Activated CD8-positive, alpha-beta memory T cell treated with anti-CD3 and anti-CD28 coated beads, Interleukin-2, amount 10 ng/mL, durations not matched to agents 7 days and 5 days (primary cell): ENCODE measurements at regions not wholly inside any gene's neighbourhood (a gene's known extent, or its start where the extent isn't known, plus 50 kb on each side); places are given as distances from the start of the nearest gene placed in this dataset.
"Not testable (repeated sequence)": the region's sequence is repeated elsewhere in the genome, so short reads cannot be mapped to it uniquely, and the experiment has no call there.

Experiments used
- ATAC-seq: fragments of 150-1000 bp; cut with Tn5 transposase; one replicate; pipeline ENCODE4 v1.10.0; 2021; ENCODE audit warnings: moderate library complexity
- CTCF ChIA-PET: fragments of 350-600 bp; sonication (Branson Sonifier 250); formaldehyde crosslinking; loops from one replicate; lab custom pipeline; 2021; ENCODE audit warnings: antibody characterized with exemption; lab: Charles Lee
- DNase-seq: peaks from one replicate; pipeline ENCODE4 v3.0.0-alpha.2; 2020
- H3K27ac Mint-ChIP-seq: one replicate; pipeline ENCODE4 v1.8.0; 2021; ENCODE audit warnings: mild to moderate bottlenecking, mixed read lengths
- H3K27me3 Mint-ChIP-seq: one replicate; pipeline ENCODE4 v1.8.0; 2021; ENCODE audit warnings: mixed read lengths
- H3K36me3 Mint-ChIP-seq: one replicate; pipeline ENCODE4 v1.8.0; 2021; ENCODE audit warnings: mild to moderate bottlenecking, mixed read lengths
- H3K4me1 Mint-ChIP-seq: one replicate; pipeline ENCODE4 v1.8.0; 2021; ENCODE audit warnings: mixed read lengths
- H3K4me3 Mint-ChIP-seq: one replicate; pipeline ENCODE4 v1.8.0; 2021; ENCODE audit warnings: mild to moderate bottlenecking, moderate library complexity, mixed read lengths
- H3K9me3 Mint-ChIP-seq: one replicate; pipeline ENCODE4 v1.8.0; 2022; ENCODE audit warnings: low read depth, mixed read lengths

DNA sequence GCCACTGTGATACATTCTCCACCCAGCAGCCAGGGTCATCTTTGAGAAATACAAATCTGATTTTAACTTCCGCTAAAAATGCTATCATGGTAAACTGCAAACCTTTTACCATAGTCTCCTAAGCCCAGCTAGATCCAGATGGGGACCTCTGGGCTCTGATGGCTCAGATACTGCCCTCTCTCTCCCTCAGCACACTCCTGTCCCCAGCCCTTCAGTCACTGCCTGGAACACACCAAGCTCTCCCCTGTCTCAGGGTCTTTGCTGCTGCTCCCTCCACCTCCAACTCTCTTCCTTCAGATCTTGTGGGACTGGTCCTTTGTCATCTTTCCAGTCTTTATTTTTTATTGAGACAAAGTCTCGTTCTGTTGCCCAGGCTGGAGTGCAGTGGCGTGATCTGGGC is 65.1 kb downstream of the SPRY4 start:
- H3K4me3 Mint-ChIP-seq = no peak overlapping the region
- no peak overlapping the region for H3K27ac Mint-ChIP-seq
- CTCF ChIA-PET = no interaction called here
- DNase-seq = no peak
- H3K4me1 Mint-ChIP-seq = peaks cover 6% of the 10 kb centered on the region
- no peak for ATAC-seq
- peaks cover 3% of the 10 kb centered on the region for H3K9me3 Mint-ChIP-seq
- H3K36me3 Mint-ChIP-seq = no peaks in the 10 kb centered on the region
- H3K27me3 Mint-ChIP-seq = peaks cover 6% of the 10 kb centered on the region

GRCh38 chr5:142255831-142256230 is 69.0 kb downstream of the SPRY4 start:
- DNase-seq = no peak
- CTCF ChIA-PET = no interaction called here
- no peaks in the 10 kb centered on the region for H3K36me3 Mint-ChIP-seq
- H3K27me3 Mint-ChIP-seq = peaks cover 5% of the 10 kb centered on the region
- H3K4me3 Mint-ChIP-seq = no peak overlapping the region
- ATAC-seq = no peak
- H3K9me3 Mint-ChIP-seq = peaks cover 3% of the 10 kb centered on the region
- no peak overlapping the region for H3K27ac Mint-ChIP-seq
- peaks cover 3% of the 10 kb centered on the region for H3K4me1 Mint-ChIP-seq

DNA sequence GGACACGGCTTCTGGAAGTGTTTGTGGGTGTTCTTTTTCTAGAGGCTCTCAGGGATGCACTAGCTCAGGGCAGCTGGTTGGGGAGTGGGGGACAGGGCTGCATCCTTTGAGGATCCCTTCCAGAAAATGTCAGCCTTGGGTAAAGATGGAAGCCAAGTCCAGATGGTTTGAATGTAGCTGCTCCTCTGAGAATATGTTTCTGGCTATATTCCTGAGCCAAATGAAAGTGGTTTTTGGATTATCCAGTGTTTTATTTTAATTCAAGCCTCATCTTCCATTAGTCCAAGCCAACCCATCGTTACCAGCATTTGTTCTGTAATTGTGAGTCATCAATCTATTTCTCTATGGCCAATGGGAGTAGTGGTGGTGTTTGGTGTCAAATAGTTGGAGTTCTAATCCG is 70.4 kb downstream of the SPRY4 start:
- Mint-ChIP-seq H3K36me3 (no peaks in the 10 kb centered on the region), H3K9me3 (peaks cover 3% of the 10 kb centered on the region), H3K27me3 (no peaks in the 10 kb centered on the region), H3K4me3 (no peak overlapping the region), H3K27ac (no peak overlapping the region), H3K4me1 (peaks cover 3% of the 10 kb centered on the region)
- DNase-seq = no peak
- no peak for ATAC-seq
- CTCF ChIA-PET = no interaction called here

GRCh38 chr5:142253938-142254337 is 70.9 kb downstream of the SPRY4 start:
- no peaks in the 10 kb centered on the region for H3K36me3 Mint-ChIP-seq
- peaks cover 3% of the 10 kb centered on the region for H3K9me3 Mint-ChIP-seq
- peaks cover 3% of the 10 kb centered on the region for H3K4me1 Mint-ChIP-seq
- no peak overlapping the region for H3K27ac Mint-ChIP-seq
- ATAC-seq = no peak
- DNase-seq = no peak
- CTCF ChIA-PET = no interaction called here
- H3K27me3 Mint-ChIP-seq = no peaks in the 10 kb centered on the region
- no peak overlapping the region for H3K4me3 Mint-ChIP-seq

- DNase-seq = no peak
- H3K4me1 Mint-ChIP-seq = peaks cover 2% of the 10 kb centered on the region
- peaks cover 3% of the 10 kb centered on the region for H3K27me3 Mint-ChIP-seq
- no peaks in the 10 kb centered on the region for H3K36me3 Mint-ChIP-seq
- H3K27ac Mint-ChIP-seq = no peak overlapping the region
- no peaks in the 10 kb centered on the region for H3K9me3 Mint-ChIP-seq
- no peak for ATAC-seq
- CTCF ChIA-PET = no interaction called here
- no peak overlapping the region for H3K4me3 Mint-ChIP-seq
Observed at GRCh38 chr5:142250119-142250518, 74.7 kb downstream of the SPRY4 start.

- peaks cover 3% of the 10 kb centered on the region for H3K27me3 Mint-ChIP-seq
- peaks cover 2% of the 10 kb centered on the region for H3K4me1 Mint-ChIP-seq
Observed at GRCh38 chr5:142248853-142249462, 75.9 kb downstream of the SPRY4 start.

GRCh38 chr5:142246258-142246657 is 78.6 kb downstream of the SPRY4 start:
- DNase-seq = no peak
- CTCF ChIA-PET = no interaction called here
- H3K27ac Mint-ChIP-seq = no peak overlapping the region

More at GRCh38 chr5:142248853-142249462, 75.9 kb downstream of the SPRY4 start:
- no peak for DNase-seq
- H3K4me3 Mint-ChIP-seq = no peak overlapping the region
- no peaks in the 10 kb centered on the region for H3K9me3 Mint-ChIP-seq
- ATAC-seq = no peak
- CTCF ChIA-PET = no interaction called here
- H3K27ac Mint-ChIP-seq = no peak overlapping the region
- no peaks in the 10 kb centered on the region for H3K36me3 Mint-ChIP-seq

GRCh38 chr5:142245786-142246185 is 79.0 kb downstream of the SPRY4 start:
- H3K4me1 Mint-ChIP-seq = peaks cover 2% of the 10 kb centered on the region
- ATAC-seq (no peak), DNase-seq (no peak)
- H3K4me3 Mint-ChIP-seq = no peak overlapping the region
- peaks cover 12% of the 10 kb centered on the region for H3K27me3 Mint-ChIP-seq
- no peaks in the 10 kb centered on the region for H3K9me3 Mint-ChIP-seq
- CTCF ChIA-PET = interaction anchor here (0.6 kb wide), 1 partner anchor 525 kb away, joined by 3 read pairs; no protein-coding TSS in a partner anchor
- no peak overlapping the region for H3K27ac Mint-ChIP-seq
- H3K36me3 Mint-ChIP-seq = no peaks in the 10 kb centered on the region

More at GRCh38 chr5:142246258-142246657, 78.6 kb downstream of the SPRY4 start:
- no peak overlapping the region for H3K4me3 Mint-ChIP-seq
- no peak for ATAC-seq
- no peaks in the 10 kb centered on the region for H3K36me3 Mint-ChIP-seq
- peaks cover 2% of the 10 kb centered on the region for H3K4me1 Mint-ChIP-seq
- H3K9me3 Mint-ChIP-seq = no peaks in the 10 kb centered on the region
- H3K27me3 Mint-ChIP-seq = peaks cover 12% of the 10 kb centered on the region

DNA sequence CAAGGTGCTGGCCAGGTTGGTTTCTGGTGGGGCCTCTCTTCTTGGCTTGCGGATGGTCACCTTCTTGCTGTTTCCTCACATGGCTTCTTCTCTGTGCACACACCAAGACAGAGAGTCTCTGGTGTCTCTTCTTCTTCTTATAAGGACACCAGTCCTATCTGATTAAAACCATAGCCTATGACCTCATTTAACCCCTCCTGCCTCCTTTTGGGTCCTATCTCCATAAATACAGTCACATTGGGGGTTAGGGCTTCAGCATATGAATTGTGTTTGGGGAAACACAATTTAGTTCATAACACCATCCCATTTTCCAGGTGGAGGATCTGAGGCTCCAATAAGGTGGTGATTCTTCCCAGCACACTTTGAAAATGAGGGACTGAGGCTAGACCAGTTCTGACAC is 80.4 kb downstream of the SPRY4 start:
- CTCF ChIA-PET = no interaction called here
- no peak overlapping the region for H3K4me3 Mint-ChIP-seq
- no peak for ATAC-seq
- peaks cover 2% of the 10 kb centered on the region for H3K4me1 Mint-ChIP-seq
- peaks cover 12% of the 10 kb centered on the region for H3K27me3 Mint-ChIP-seq
- H3K27ac Mint-ChIP-seq = no peak overlapping the region
- no peaks in the 10 kb centered on the region for H3K9me3 Mint-ChIP-seq
- no peak for DNase-seq
- no peaks in the 10 kb centered on the region for H3K36me3 Mint-ChIP-seq

DNA sequence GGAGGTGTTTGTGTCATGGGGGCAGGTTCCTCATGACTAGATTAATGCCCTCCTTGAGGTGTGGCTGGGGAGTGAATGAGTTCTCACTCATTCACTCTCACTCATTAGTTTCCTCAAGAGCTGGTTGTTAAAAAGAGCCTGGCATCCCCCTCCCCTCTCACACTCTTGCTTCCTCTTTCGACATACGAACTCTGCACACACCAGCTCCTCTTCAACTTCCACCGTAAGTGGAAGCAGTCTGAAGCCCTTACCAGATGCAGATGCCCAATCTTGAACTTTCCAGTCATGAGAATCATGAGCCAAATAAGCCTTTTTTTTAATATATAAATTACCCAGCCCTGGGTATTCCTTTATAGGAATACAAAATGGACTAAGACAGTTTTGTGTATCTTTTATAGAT is 82.5 kb downstream of the SPRY4 start:
- peaks cover 10% of the 10 kb centered on the region for H3K27me3 Mint-ChIP-seq
- ATAC-seq (no peak), DNase-seq (no peak)
- no peak overlapping the region for H3K4me3 Mint-ChIP-seq
- H3K9me3 Mint-ChIP-seq = no peaks in the 10 kb centered on the region
- H3K4me1 Mint-ChIP-seq = peaks cover 2% of the 10 kb centered on the region
- CTCF ChIA-PET = no interaction called here
- no peak overlapping the region for H3K27ac Mint-ChIP-seq
- no peaks in the 10 kb centered on the region for H3K36me3 Mint-ChIP-seq

DNA sequence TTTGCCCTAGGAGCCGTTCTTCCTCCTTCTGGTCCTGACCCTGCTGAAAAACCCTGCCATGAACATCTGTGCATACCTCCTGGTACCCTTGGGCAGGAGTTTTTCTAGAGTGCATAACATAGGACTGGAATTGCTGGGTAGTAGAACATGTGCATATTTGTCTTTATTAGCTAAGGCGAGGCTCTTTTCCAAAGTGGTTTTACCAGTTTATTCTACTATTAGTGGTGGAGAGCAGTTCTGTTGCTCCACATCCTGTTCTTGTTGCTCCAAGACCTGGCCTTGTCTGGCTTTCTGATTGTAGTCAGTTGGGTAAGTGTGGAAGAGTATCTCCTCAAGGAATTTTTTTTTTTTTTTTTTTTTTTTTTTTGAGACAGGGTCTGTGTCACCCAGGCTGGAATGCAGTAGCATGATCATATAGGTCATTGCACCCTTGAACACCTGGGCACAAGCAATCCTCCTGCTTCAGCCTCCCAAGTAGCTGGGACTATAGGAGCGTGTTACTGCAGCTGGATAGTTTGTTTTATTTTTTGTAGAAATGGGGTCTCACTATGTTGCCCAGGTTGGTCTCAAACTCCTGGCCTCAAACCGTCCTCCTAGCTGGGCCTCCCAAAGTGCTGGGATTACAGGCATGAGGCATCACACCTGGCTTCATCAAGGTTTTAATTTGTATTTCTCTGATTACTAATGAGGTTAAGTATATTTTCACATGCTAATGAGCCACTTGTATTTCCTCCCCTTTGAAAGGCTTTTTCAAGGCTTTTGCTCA is 85.2 kb downstream of the SPRY4 start:
- H3K36me3 Mint-ChIP-seq = no peaks in the 10 kb centered on the region
- H3K4me3 Mint-ChIP-seq = no peak overlapping the region
- H3K4me1 Mint-ChIP-seq = peaks cover 3% of the 10 kb centered on the region
- CTCF ChIA-PET = no interaction called here
- H3K27me3 Mint-ChIP-seq = peaks cover 12% of the 10 kb centered on the region
- no peak overlapping the region for H3K27ac Mint-ChIP-seq
- ATAC-seq (no peak), DNase-seq (no peak)
- no peaks in the 10 kb centered on the region for H3K9me3 Mint-ChIP-seq

DNA sequence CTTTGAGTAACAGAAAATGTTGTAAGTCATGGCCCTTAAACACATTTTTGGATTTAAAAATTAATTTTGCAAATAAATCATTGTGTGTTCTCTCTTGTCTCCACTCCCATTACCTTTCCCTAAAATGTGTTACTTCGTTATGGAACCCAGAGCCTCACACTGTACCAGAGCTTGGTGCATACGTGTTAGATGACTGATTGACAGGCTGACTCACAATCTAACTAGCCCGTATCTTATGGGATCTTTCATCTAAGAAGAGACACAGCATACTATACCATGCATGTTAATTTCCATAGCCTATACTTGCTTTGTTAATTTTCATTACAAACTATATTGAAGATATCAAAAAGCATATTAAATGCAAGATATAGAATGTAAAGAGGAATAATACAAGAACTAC is 87.1 kb downstream of the SPRY4 start:
- DNase-seq (no peak), ATAC-seq (no peak)
- Mint-ChIP-seq H3K36me3 (no peaks in the 10 kb centered on the region), H3K4me3 (no peak overlapping the region), H3K27ac (no peak overlapping the region), H3K27me3 (peaks cover 6% of the 10 kb centered on the region), H3K9me3 (no peaks in the 10 kb centered on the region), H3K4me1 (peaks cover 3% of the 10 kb centered on the region)
- CTCF ChIA-PET = no interaction called here

- DNase-seq, H3K36me3 Mint-ChIP-seq, H3K27me3 Mint-ChIP-seq, H3K9me3 Mint-ChIP-seq, H3K27ac Mint-ChIP-seq, H3K4me1 Mint-ChIP-seq, CTCF ChIA-PET, ATAC-seq, H3K4me3 Mint-ChIP-seq: not testable (repeated sequence)
Observed at GRCh38 chr5:142236673-142237290, 88.0 kb downstream of the SPRY4 start.
